A549 (cell line): ENCODE measurements at regions not wholly inside any gene's neighbourhood (a gene's known extent, or its start where the extent isn't known, plus 50 kb on each side); places are given as distances from the start of the nearest gene placed in this dataset.

ENCODE experiments used
- GATA3 ChIP-seq: IDR thresholded peaks from 2 replicates; pipeline ENCODE4 v1.6.1; 2012; ENCODE audit warnings: borderline replicate concordance
- HDAC2 ChIP-seq: fragments of 200-600 bp; sonication (generic); IDR thresholded peaks from 2 replicates; pipeline ENCODE4 v1.6.1; 2016
- JUNB ChIP-seq: fragments of >200 bp; sonication (Bioruptor Twin); formaldehyde crosslinking; IDR thresholded peaks from 2 replicates; pipeline ENCODE4 v1.6.1; 2016
- KDM5A ChIP-seq: fragments of 200-600 bp; sonication (generic); IDR thresholded peaks from 2 replicates; pipeline ENCODE4 v1.6.1; 2016; ENCODE audit warnings: antibody characterized with exemption, mild to moderate bottlenecking
- MYC ChIP-seq: IDR thresholded peaks from 2 replicates; pipeline ENCODE4 v1.6.1; 2012; ENCODE audit warnings: mild to moderate bottlenecking, inconsistent platforms, low read length, improper control_type of control experiment, borderline replicate concordance
- POLR2A ChIP-seq: IDR thresholded peaks from 2 replicates; pipeline ENCODE4 v1.6.1; 2012; ENCODE audit warnings: mild to moderate bottlenecking, low read length
- RAD21 ChIP-seq, 2 experiments: fragments of >200 bp in 1 of 2; sonication (Bioruptor Twin) in 1 of 2; formaldehyde crosslinking in 1 of 2; IDR thresholded peaks in 1 of 2; conservative IDR thresholded peaks in 1 of 2; 2 replicates in 1 of 2; 3 replicates in 1 of 2; pipeline ENCODE4 v1.6.1; 2012 to 2018; ENCODE audit warnings: inconsistent platforms in 1 of 2
- RCOR1 ChIP-seq: fragments of 150-350 bp; IDR thresholded peaks from 2 replicates; pipeline ENCODE4 v1.6.1; 2014; ENCODE audit warnings: antibody characterized with exemption, low read length, low read depth
- ZFP36 ChIP-seq: fragments of 450-650 bp; IDR thresholded peaks from 2 replicates; pipeline ENCODE4 v1.6.1; 2014; ENCODE audit warnings: borderline replicate concordance; ENCODE audit not compliant: partially characterized antibody
- TF ChIP-seq, protein P1 (sequence below): fragments of >200 bp; sonication (Bioruptor Twin); formaldehyde crosslinking; IDR thresholded peaks from 3 replicates; pipeline ENCODE4 v1.5.1; 2016
- TF ChIP-seq, protein P2 (sequence below): fragments of 450-650 bp; IDR thresholded peaks from 2 replicates; pipeline ENCODE4 v1.6.1; 2014; ENCODE audit warnings: antibody characterized with exemption
- TF ChIP-seq, protein P3 (sequence below): fragments of 150-350 bp; IDR thresholded peaks from 2 replicates; pipeline ENCODE4 v1.6.1; 2014; ENCODE audit warnings: low read depth, mild to moderate bottlenecking, low read length
- TF ChIP-seq, protein P4 (sequence below): IDR thresholded peaks from 2 replicates; pipeline ENCODE4 v1.6.1; 2012; ENCODE audit warnings: low read depth, borderline replicate concordance

DNA sequence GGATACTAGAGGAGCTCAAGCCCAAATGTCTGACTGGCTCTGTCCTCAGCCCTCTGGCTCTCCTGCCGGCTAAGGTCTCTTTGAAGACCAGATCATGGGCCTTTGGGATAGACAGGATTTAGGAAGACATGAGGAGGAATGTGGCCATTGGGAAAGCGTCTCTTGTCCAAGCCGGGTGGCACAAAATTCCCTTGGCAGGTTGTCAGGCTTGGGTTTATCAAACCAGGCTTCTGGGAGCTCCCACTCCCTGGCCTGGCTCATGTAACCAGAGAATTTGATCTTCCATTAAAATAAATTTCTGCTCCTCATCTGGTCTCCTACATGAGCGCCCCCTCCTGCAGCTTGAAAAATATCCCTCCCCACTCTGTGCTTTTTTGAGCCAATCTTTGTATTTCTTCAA is 71.1 kb downstream of the IRX3 start:
- no peak for TF ChIP-seq GATA3
- TF ChIP-seq RAD21 (conservative IDR thresholded peaks at IDR 0.05 in 1 of 2, IDR thresholded peaks at IDR 0.05 in 1 of 2) = no peak
- no peak for TF ChIP-seq JUNB
- TF ChIP-seq, protein P1, sequence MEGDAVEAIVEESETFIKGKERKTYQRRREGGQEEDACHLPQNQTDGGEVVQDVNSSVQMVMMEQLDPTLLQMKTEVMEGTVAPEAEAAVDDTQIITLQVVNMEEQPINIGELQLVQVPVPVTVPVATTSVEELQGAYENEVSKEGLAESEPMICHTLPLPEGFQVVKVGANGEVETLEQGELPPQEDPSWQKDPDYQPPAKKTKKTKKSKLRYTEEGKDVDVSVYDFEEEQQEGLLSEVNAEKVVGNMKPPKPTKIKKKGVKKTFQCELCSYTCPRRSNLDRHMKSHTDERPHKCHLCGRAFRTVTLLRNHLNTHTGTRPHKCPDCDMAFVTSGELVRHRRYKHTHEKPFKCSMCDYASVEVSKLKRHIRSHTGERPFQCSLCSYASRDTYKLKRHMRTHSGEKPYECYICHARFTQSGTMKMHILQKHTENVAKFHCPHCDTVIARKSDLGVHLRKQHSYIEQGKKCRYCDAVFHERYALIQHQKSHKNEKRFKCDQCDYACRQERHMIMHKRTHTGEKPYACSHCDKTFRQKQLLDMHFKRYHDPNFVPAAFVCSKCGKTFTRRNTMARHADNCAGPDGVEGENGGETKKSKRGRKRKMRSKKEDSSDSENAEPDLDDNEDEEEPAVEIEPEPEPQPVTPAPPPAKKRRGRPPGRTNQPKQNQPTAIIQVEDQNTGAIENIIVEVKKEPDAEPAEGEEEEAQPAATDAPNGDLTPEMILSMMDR = no peak
- TF ChIP-seq, protein P2, sequence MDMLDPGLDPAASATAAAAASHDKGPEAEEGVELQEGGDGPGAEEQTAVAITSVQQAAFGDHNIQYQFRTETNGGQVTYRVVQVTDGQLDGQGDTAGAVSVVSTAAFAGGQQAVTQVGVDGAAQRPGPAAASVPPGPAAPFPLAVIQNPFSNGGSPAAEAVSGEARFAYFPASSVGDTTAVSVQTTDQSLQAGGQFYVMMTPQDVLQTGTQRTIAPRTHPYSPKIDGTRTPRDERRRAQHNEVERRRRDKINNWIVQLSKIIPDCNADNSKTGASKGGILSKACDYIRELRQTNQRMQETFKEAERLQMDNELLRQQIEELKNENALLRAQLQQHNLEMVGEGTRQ = no peak
- no peak for TF ChIP-seq ZFP36
- TF ChIP-seq POLR2A = no peak
- no peak for TF ChIP-seq HDAC2
- TF ChIP-seq KDM5A = no peak
- TF ChIP-seq, protein P3, sequence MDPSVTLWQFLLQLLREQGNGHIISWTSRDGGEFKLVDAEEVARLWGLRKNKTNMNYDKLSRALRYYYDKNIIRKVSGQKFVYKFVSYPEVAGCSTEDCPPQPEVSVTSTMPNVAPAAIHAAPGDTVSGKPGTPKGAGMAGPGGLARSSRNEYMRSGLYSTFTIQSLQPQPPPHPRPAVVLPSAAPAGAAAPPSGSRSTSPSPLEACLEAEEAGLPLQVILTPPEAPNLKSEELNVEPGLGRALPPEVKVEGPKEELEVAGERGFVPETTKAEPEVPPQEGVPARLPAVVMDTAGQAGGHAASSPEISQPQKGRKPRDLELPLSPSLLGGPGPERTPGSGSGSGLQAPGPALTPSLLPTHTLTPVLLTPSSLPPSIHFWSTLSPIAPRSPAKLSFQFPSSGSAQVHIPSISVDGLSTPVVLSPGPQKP = no peak
- no peak for TF ChIP-seq MYC
- no peak for TF ChIP-seq RCOR1
- TF ChIP-seq, protein P4, sequence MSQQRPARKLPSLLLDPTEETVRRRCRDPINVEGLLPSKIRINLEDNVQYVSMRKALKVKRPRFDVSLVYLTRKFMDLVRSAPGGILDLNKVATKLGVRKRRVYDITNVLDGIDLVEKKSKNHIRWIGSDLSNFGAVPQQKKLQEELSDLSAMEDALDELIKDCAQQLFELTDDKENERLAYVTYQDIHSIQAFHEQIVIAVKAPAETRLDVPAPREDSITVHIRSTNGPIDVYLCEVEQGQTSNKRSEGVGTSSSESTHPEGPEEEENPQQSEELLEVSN = no peak
